H1 (cell line): ENCODE measurements at regions not wholly inside any gene's neighbourhood (a gene's known extent, or its start where the extent isn't known, plus 50 kb on each side); places are given as distances from the start of the nearest gene placed in this dataset.

ENCODE experiments used
- TF ChIP-seq, protein P1 (sequence below): fragments of 300-600 bp; sonication (generic); IDR thresholded peaks from 2 replicates; pipeline ENCODE4 v1.7.1; 2012; ENCODE audit warnings: low read length, moderate library complexity, mild to moderate bottlenecking, inconsistent platforms; ENCODE audit not compliant: insufficient replicate concordance

DNA sequence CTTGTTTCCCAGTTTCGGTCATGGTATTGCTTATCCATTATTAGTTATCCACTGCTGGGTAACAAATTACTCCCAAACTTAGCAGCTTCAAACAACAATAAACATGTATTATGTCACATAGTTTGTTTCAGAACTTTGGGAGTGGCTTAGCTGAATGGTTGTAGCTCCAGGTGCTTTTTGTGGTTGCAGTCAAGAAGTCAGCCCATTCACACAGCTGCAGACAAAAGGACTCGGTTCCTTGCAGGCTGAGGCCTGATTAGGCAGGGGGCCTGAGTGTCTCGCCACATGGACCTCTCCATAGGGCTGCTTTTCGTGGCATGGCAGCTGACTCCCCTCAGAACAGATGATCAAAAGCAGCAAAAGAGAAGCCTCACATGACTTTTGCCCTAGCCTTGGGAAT is 58.2 kb upstream of the ITGA4 start (continued):
- TF ChIP-seq, protein P1, sequence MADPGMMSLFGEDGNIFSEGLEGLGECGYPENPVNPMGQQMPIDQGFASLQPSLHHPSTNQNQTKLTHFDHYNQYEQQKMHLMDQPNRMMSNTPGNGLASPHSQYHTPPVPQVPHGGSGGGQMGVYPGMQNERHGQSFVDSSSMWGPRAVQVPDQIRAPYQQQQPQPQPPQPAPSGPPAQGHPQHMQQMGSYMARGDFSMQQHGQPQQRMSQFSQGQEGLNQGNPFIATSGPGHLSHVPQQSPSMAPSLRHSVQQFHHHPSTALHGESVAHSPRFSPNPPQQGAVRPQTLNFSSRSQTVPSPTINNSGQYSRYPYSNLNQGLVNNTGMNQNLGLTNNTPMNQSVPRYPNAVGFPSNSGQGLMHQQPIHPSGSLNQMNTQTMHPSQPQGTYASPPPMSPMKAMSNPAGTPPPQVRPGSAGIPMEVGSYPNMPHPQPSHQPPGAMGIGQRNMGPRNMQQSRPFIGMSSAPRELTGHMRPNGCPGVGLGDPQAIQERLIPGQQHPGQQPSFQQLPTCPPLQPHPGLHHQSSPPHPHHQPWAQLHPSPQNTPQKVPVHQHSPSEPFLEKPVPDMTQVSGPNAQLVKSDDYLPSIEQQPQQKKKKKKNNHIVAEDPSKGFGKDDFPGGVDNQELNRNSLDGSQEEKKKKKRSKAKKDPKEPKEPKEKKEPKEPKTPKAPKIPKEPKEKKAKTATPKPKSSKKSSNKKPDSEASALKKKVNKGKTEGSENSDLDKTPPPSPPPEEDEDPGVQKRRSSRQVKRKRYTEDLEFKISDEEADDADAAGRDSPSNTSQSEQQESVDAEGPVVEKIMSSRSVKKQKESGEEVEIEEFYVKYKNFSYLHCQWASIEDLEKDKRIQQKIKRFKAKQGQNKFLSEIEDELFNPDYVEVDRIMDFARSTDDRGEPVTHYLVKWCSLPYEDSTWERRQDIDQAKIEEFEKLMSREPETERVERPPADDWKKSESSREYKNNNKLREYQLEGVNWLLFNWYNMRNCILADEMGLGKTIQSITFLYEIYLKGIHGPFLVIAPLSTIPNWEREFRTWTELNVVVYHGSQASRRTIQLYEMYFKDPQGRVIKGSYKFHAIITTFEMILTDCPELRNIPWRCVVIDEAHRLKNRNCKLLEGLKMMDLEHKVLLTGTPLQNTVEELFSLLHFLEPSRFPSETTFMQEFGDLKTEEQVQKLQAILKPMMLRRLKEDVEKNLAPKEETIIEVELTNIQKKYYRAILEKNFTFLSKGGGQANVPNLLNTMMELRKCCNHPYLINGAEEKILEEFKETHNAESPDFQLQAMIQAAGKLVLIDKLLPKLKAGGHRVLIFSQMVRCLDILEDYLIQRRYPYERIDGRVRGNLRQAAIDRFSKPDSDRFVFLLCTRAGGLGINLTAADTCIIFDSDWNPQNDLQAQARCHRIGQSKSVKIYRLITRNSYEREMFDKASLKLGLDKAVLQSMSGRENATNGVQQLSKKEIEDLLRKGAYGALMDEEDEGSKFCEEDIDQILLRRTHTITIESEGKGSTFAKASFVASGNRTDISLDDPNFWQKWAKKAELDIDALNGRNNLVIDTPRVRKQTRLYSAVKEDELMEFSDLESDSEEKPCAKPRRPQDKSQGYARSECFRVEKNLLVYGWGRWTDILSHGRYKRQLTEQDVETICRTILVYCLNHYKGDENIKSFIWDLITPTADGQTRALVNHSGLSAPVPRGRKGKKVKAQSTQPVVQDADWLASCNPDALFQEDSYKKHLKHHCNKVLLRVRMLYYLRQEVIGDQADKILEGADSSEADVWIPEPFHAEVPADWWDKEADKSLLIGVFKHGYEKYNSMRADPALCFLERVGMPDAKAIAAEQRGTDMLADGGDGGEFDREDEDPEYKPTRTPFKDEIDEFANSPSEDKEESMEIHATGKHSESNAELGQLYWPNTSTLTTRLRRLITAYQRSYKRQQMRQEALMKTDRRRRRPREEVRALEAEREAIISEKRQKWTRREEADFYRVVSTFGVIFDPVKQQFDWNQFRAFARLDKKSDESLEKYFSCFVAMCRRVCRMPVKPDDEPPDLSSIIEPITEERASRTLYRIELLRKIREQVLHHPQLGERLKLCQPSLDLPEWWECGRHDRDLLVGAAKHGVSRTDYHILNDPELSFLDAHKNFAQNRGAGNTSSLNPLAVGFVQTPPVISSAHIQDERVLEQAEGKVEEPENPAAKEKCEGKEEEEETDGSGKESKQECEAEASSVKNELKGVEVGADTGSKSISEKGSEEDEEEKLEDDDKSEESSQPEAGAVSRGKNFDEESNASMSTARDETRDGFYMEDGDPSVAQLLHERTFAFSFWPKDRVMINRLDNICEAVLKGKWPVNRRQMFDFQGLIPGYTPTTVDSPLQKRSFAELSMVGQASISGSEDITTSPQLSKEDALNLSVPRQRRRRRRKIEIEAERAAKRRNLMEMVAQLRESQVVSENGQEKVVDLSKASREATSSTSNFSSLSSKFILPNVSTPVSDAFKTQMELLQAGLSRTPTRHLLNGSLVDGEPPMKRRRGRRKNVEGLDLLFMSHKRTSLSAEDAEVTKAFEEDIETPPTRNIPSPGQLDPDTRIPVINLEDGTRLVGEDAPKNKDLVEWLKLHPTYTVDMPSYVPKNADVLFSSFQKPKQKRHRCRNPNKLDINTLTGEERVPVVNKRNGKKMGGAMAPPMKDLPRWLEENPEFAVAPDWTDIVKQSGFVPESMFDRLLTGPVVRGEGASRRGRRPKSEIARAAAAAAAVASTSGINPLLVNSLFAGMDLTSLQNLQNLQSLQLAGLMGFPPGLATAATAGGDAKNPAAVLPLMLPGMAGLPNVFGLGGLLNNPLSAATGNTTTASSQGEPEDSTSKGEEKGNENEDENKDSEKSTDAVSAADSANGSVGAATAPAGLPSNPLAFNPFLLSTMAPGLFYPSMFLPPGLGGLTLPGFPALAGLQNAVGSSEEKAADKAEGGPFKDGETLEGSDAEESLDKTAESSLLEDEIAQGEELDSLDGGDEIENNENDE: no peak
